ENCODE measurements at regions not wholly inside any gene's neighbourhood (a gene's known extent, or its start where the extent isn't known, plus 50 kb on each side); places are given as distances from the start of the nearest gene placed in this dataset.
"Not testable (repeated sequence)": the region's sequence is repeated elsewhere in the genome, so short reads cannot be mapped to it uniquely, and the experiment has no call there.

DNA sequence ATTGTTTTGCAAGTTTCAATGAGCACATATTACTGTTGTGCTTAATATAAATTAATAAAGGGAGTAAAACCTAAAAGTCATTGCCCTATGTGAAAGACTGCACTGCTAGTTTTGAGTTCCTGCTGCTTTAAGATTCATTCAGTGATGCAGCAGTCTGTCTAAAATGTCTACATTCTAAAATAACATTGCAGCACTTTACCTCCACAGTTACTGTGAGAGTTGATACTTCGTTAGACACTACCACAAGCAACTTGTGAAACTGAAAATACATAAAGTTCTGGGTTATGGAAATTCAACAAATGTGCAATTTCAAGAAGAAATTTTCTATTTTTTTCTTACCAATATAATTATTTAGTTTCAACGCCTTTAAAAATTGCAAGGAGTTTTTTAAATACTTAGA, 1175.2 kb upstream of the DIAPH2 start:
- Histone ChIP-seq H3K27ac (no peak overlapping the region), H3K4me1 (no peaks in the 10 kb centered on the region), H3K27me3 (replicated peaks in 1 of 7) (no peaks in the 10 kb centered on the region), H3K4me3 (no peak overlapping the region), H3K36me3 (no peaks in the 10 kb centered on the region), H3K9me3 (peaks cover 0 to 15% (median 4%) of the 10 kb centered on the region in 8 donors)
- TF ChIP-seq POLR2AphosphoS5 (IDR thresholded peaks at IDR 0.05) (no peak), POLR2A (IDR thresholded peaks at IDR 0.05) (no peak)
- TF ChIP-seq, protein P1, sequence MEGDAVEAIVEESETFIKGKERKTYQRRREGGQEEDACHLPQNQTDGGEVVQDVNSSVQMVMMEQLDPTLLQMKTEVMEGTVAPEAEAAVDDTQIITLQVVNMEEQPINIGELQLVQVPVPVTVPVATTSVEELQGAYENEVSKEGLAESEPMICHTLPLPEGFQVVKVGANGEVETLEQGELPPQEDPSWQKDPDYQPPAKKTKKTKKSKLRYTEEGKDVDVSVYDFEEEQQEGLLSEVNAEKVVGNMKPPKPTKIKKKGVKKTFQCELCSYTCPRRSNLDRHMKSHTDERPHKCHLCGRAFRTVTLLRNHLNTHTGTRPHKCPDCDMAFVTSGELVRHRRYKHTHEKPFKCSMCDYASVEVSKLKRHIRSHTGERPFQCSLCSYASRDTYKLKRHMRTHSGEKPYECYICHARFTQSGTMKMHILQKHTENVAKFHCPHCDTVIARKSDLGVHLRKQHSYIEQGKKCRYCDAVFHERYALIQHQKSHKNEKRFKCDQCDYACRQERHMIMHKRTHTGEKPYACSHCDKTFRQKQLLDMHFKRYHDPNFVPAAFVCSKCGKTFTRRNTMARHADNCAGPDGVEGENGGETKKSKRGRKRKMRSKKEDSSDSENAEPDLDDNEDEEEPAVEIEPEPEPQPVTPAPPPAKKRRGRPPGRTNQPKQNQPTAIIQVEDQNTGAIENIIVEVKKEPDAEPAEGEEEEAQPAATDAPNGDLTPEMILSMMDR (IDR thresholded peaks at IDR 0.05 in 8 of 11, conservative IDR thresholded peaks at IDR 0.05 in 3 of 11), result no peak
- WGBS, 5 donors, result 66 to 85% (median 69%) methylated on average over 2 of the region's 2 CpGs
- intact Hi-C loops (cut with DNase I; ENCODE audit: low total_unique reads), result no loop called here
- DNase-seq, result no peak

DNA sequence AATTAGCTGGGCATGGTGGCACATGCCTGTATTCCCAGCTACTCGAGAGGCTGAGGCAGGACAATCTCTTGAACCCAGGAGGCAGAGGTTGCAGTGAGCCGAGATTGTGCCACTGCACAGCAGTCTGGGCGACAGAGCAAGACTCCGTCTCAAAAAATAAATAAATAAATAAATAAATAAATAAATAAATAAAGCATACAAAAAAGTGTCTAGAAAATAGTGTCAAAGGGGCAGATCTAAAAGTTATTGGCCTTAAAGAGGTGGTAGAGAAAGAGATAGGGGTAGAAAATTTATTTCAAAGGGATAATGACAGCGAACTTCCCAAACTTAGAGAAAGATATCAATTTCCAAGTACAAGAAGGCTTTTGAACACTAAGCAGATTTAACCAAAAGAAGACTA, 1160.6 kb upstream of the DIAPH2 start:
- H3K36me3 ChIP-seq; H3K4me1 ChIP-seq; DNase-seq; H3K27ac ChIP-seq; H3K27me3 ChIP-seq (replicated peaks in 1 of 7); intact Hi-C loops (cut with DNase I; ENCODE audit: low total_unique reads); H3K4me3 ChIP-seq; H3K9me3 ChIP-seq: not testable (repeated sequence)
- 75 to 94% (median 85%) methylated on average over 5 of the region's 5 CpGs for WGBS, 5 donors

DNA sequence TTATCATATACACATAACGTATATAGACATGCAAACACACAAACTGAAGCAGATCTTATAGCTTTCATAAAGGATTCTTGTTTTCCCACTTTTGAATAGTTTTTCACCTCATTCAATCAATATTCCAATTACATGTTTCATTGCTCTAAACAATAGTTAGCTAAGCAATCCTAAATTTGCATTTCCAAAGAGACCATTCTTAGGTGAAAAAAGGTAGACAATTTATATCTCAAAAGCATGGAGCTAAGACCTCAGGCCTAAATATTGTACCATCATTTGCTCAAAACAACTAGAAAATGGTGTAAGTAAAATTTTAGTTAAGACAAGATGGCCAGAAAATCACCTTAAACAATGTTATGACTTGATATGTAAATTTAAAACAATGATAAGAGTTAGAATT, 1148.5 kb upstream of the DIAPH2 start:
- Histone ChIP-seq H3K36me3 (no peaks in the 10 kb centered on the region), H3K9me3 (no peaks in the 10 kb centered on the region), H3K27ac (no peak overlapping the region), H3K27me3 (replicated peaks in 1 of 7) (no peaks in the 10 kb centered on the region), H3K4me3 (no peak overlapping the region), H3K4me1 (no peaks in the 10 kb centered on the region)
- TF ChIP-seq POLR2AphosphoS5 (IDR thresholded peaks at IDR 0.05), result no peak
- TF ChIP-seq, protein P1 (IDR thresholded peaks at IDR 0.05 in 8 of 11, conservative IDR thresholded peaks at IDR 0.05 in 3 of 11), result no peak
- TF ChIP-seq POLR2A (IDR thresholded peaks at IDR 0.05), result no peak
- WGBS, 5 donors, result 74 to 93% (median 88%) methylated on average over 1 of the region's 1 CpG
- intact Hi-C loops (cut with DNase I; ENCODE audit: low total_unique reads), result no loop called here
- DNase-seq, result no peak

DNA sequence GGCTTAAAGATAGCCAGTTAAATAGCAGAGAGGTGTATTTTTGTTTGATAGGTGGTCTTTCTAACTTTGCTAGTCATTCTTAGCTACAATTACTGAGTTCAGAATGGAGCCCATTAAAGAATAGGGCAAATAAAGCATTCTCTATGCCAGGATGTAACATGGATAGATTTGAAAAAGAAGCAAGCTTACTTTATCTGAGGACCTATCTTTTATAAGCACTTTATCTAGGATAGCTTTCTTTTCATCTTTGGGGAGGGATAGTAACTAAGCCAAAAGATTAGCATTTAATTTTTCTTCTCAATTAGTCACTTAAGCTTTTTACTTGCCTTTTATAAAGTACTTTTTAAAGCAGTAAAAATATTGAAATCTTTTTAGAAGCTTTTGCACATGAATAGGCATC, 1148.0 kb upstream of the DIAPH2 start:
- H3K4me1 ChIP-seq, result no peaks in the 10 kb centered on the region
- no peaks in the 10 kb centered on the region for H3K27me3 ChIP-seq (replicated peaks in 1 of 7)
- no peaks in the 10 kb centered on the region for H3K9me3 ChIP-seq
- no peaks in the 10 kb centered on the region for H3K36me3 ChIP-seq
- intact Hi-C loops (cut with DNase I; ENCODE audit: low total_unique reads), result no loop called here
- no peak for DNase-seq
- TF ChIP-seq, protein P1 (IDR thresholded peaks at IDR 0.05 in 8 of 11, conservative IDR thresholded peaks at IDR 0.05 in 3 of 11), result no peak
- no peak for TF ChIP-seq POLR2AphosphoS5 (IDR thresholded peaks at IDR 0.05)
- TF ChIP-seq POLR2A (IDR thresholded peaks at IDR 0.05), result no peak
- H3K27ac ChIP-seq, result no peak overlapping the region
- H3K4me3 ChIP-seq, result no peak overlapping the region

DNA sequence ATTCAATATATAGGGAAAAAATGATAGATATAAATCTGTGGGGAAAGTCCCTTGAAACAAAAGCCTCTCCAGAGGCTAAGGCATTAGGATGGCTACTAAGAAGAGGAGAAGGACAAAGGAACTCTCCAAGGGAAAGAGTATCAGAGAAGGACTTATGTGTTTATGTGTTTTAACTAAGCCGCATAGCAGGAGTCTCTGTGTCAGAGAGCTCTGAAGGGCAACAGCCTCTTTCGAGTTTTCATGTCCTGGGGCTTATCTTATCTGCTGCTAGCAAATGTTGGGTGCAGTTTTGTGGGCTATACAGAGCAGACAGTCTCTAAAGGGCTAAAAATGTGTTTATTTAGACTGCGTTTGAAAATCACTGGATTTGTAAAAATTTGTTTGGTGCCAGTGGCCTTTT, 1145.6 kb upstream of the DIAPH2 start:
- TF ChIP-seq, protein P1 (IDR thresholded peaks at IDR 0.05 in 8 of 11, conservative IDR thresholded peaks at IDR 0.05 in 3 of 11), result no peak
- no peak for TF ChIP-seq POLR2AphosphoS5 (IDR thresholded peaks at IDR 0.05)
- no peak for TF ChIP-seq POLR2A (IDR thresholded peaks at IDR 0.05)
- intact Hi-C loops (cut with DNase I; ENCODE audit: low total_unique reads), result no loop called here
- Histone ChIP-seq H3K27ac (no peak overlapping the region), H3K36me3 (no peaks in the 10 kb centered on the region), H3K4me3 (no peak overlapping the region), H3K4me1 (no peaks in the 10 kb centered on the region), H3K27me3 (replicated peaks in 1 of 7) (no peaks in the 10 kb centered on the region), H3K9me3 (no peaks in the 10 kb centered on the region)
- 40 to 60% (median 54%) methylated on average over 3 of the region's 3 CpGs for WGBS, 5 donors
- no peak for DNase-seq

DNA sequence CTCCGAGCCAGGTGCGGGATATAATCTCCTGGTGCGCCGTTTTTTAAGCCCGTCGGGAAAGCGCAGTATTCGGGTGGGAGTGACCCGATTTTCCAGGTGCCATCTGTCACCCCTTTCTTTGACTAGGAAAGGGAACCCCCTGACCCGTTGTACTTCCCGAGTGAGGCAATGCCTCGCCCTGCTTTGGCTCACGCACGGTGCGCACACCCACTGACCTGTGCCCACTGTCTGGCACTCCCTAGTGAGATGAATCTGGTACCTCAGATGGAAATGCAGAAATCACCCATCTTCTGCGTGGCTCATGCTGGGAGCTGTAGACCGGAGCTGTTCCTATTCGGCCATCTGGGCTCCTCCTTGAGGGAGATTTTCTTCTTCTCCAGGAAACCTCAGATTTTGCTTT, 1135.1 kb upstream of the DIAPH2 start:
- H3K9me3 ChIP-seq, result peaks cover 0 to 10% (median 0%) of the 10 kb centered on the region in 8 donors
- H3K36me3 ChIP-seq; H3K4me3 ChIP-seq; intact Hi-C loops (cut with DNase I; ENCODE audit: low total_unique reads); H3K27ac ChIP-seq; H3K27me3 ChIP-seq (replicated peaks in 1 of 7); DNase-seq; H3K4me1 ChIP-seq: not testable (repeated sequence)
- 86 to 95% (median 94%) methylated on average over 9 to 18 of the region's 18 CpGs for WGBS, 5 donors

All from spleen (tissue), 11 donors.